SK-N-SH (cell line): ENCODE measurements at regions not wholly inside any gene's neighbourhood (a gene's known extent, or its start where the extent isn't known, plus 50 kb on each side); places are given as distances from the start of the nearest gene placed in this dataset.

Experiments used
- CTCF ChIA-PET: fragments of 300-600, 350-600 bp; formaldehyde crosslinking; extraction: SDS; loops from one replicate; lab custom pipeline; 2021; lab: Yijun Ruan, JAX
- POLR2A ChIA-PET: fragments of 350-600 bp; sonication (Branson Sonifier 250); formaldehyde crosslinking; extraction: SDS; loops from one replicate; lab custom pipeline; 2020; ENCODE audit warnings: antibody characterized with exemption, inconsistent platforms; lab: Yijun Ruan, JAX
- DNase-seq: peaks from one replicate; pipeline ENCODE4 v3.0.0; 2012
- H2AFZ ChIP-seq: fragments of 200-600 bp; sonication (generic); 2 replicates; pipeline ENCODE4 v1.8.1; 2016; ENCODE audit warnings: antibody characterized with exemption, mild to moderate bottlenecking, low read depth
- H3F3A ChIP-seq: fragments of 200-600 bp; sonication (generic); replicated peaks from 2 replicates; pipeline ENCODE3; 2016; ENCODE audit warnings: antibody characterized with exemption, mild to moderate bottlenecking; ENCODE audit not compliant: insufficient read depth
- H3K27ac ChIP-seq, 2 experiments: fragments of 200-500 bp in 1 of 2; fragments of 200-600 bp in 1 of 2; sonication (Bioruptor generic) in 1 of 2; sonication (generic), shearing (Covaris generic) in 1 of 2; 2 replicates each; pipeline versions ENCODE4 v1.5.1 to v1.6.1; 2014 to 2016; ENCODE audit warnings: low read depth in 2 of 2, inconsistent platforms in 1 of 2, low read length in 1 of 2, mild to moderate bottlenecking in 1 of 2, mixed read lengths in 1 of 2
- H3K27me3 ChIP-seq: fragments of 200-600 bp; sonication (generic), shearing (Covaris generic); 2 replicates; pipeline ENCODE4 v1.6.1; 2016; ENCODE audit warnings: mixed run types; ENCODE audit not compliant: insufficient read depth
- H3K36me3 ChIP-seq, 2 experiments: fragments of 200-500 bp in 1 of 2; fragments of 200-600 bp in 1 of 2; sonication (Bioruptor generic) in 1 of 2; sonication (generic) in 1 of 2; replicated peaks in 1 of 2; 2 replicates each; pipeline versions ENCODE3 to v1.5.1; 2014 to 2016; ENCODE audit warnings: low read length in 1 of 2, mild to moderate bottlenecking in 1 of 2; ENCODE audit not compliant: insufficient read depth in 2 of 2, control insufficient read depth in 1 of 2
- H3K4me1 ChIP-seq, 2 experiments: fragments of 200-500 bp in 1 of 2; fragments of 200-600 bp in 1 of 2; sonication (Bioruptor generic) in 1 of 2; sonication (generic), shearing (Covaris generic) in 1 of 2; 2 replicates each; pipeline versions ENCODE4 v1.5.1 to v1.6.1; 2014 to 2016; ENCODE audit warnings: low read depth in 1 of 2, low read length in 1 of 2, mixed run types in 1 of 2; ENCODE audit not compliant: insufficient read depth in 2 of 2, control insufficient read depth in 1 of 2
- H3K4me2 ChIP-seq: fragments of 200-600 bp; sonication (generic), shearing (Covaris generic); 2 replicates; pipeline ENCODE4 v1.6.1; 2017; ENCODE audit warnings: mixed run types
- H3K4me3 ChIP-seq, 2 experiments: fragments of 200-500 bp in 1 of 2; fragments of 200-600 bp in 1 of 2; sonication (Bioruptor generic) in 1 of 2; sonication (generic), shearing (Covaris generic) in 1 of 2; 2 replicates each; pipeline versions ENCODE4 v1.5.1 to v1.8.1; 2014 to 2016; ENCODE audit warnings: low read depth in 2 of 2, inconsistent platforms in 1 of 2, low read length in 1 of 2, mild to moderate bottlenecking in 1 of 2, mixed read lengths in 1 of 2, moderate library complexity in 1 of 2
- H3K79me2 ChIP-seq: fragments of 200-600 bp; sonication (generic); 2 replicates; pipeline ENCODE4 v1.8.1; 2017; ENCODE audit warnings: mild to moderate bottlenecking; ENCODE audit not compliant: insufficient read depth
- H3K9ac ChIP-seq: fragments of 200-600 bp; sonication (generic); 2 replicates; pipeline ENCODE4 v1.6.1; 2017; ENCODE audit warnings: mixed run types
- H3K9me2 ChIP-seq: fragments of 200-600 bp; sonication (generic); 2 replicates; pipeline ENCODE4 v1.6.1; 2017; ENCODE audit warnings: mixed run types
- H3K9me3 ChIP-seq: fragments of 200-600 bp; sonication (generic); 2 replicates; pipeline ENCODE4 v1.6.1; 2017; ENCODE audit warnings: mixed run types, mild to moderate bottlenecking, moderate library complexity
- H4K20me1 ChIP-seq: fragments of 200-600 bp; sonication (generic); 2 replicates; pipeline ENCODE4 v1.6.1; 2017; ENCODE audit warnings: mild to moderate bottlenecking, mixed run types; ENCODE audit not compliant: insufficient read depth
- CHD2 ChIP-seq: fragments of 150-350 bp; IDR thresholded peaks from 2 replicates; pipeline ENCODE4 v1.6.1; 2018; ENCODE audit warnings: low read length; ENCODE audit not compliant: partially characterized antibody
- CTCF ChIP-seq: fragments of 200-600 bp; sonication (generic); IDR thresholded peaks from 2 replicates; pipeline ENCODE4 v1.6.1; 2017; ENCODE audit warnings: antibody characterized with exemption, mild to moderate bottlenecking, moderate library complexity
- ELF1 ChIP-seq: IDR thresholded peaks from 2 replicates; pipeline ENCODE4 v1.4.0; 2012
- EP300 ChIP-seq, 2 experiments: IDR thresholded peaks; 2 replicates each; pipeline versions ENCODE4 v1.4.0 to v1.6.1; 2012; ENCODE audit warnings: borderline replicate concordance in 1 of 2, low read depth in 1 of 2, low read length in 1 of 2
- EZH2phosphoT487 ChIP-seq: fragments of 200-600 bp; sonication (generic); IDR thresholded peaks from 2 replicates; pipeline ENCODE4 v1.6.1; 2017; ENCODE audit warnings: low read depth, mixed run types, mild to moderate bottlenecking, antibody characterized with exemption, moderate library complexity, borderline replicate concordance
- GABPA ChIP-seq: IDR thresholded peaks from 2 replicates; pipeline ENCODE4 v1.4.0; 2012; ENCODE audit warnings: low read depth, mild to moderate bottlenecking
- IRF3 ChIP-seq: fragments of 150-350 bp; IDR thresholded peaks from 2 replicates; pipeline ENCODE4 v1.6.1; 2016; ENCODE audit warnings: mild to moderate bottlenecking, low read depth, low read length
- JUND ChIP-seq: IDR thresholded peaks from 2 replicates; pipeline ENCODE4 v1.4.0; 2012
- MXI1 ChIP-seq: IDR thresholded peaks from 2 replicates; pipeline ENCODE4 v1.6.1; 2012; ENCODE audit warnings: mild to moderate bottlenecking, low read depth, low read length, improper control_type of control experiment
- PBX3 ChIP-seq: IDR thresholded peaks from 2 replicates; pipeline ENCODE4; 2012
- POLR2AphosphoS5 ChIP-seq: IDR thresholded peaks from 2 replicates; pipeline ENCODE4 v1.6.1; 2012; ENCODE audit warnings: low read depth, low read length
- RAD21 ChIP-seq: IDR thresholded peaks from 2 replicates; pipeline ENCODE4 v1.6.1; 2012; ENCODE audit warnings: mild to moderate bottlenecking, low read length
- REST ChIP-seq: IDR thresholded peaks from 2 replicates; pipeline ENCODE4 v1.6.1; 2012; ENCODE audit warnings: mild to moderate bottlenecking, low read depth, low read length, moderate library complexity
- RFX5 ChIP-seq: IDR thresholded peaks from 2 replicates; pipeline ENCODE4 v1.6.1; 2012; ENCODE audit warnings: mild to moderate bottlenecking, improper control_type of control experiment, low read length
- TCF12 ChIP-seq: IDR thresholded peaks from 2 replicates; pipeline ENCODE4 v1.4.0; 2012
- USF1 ChIP-seq: IDR thresholded peaks from 2 replicates; pipeline ENCODE4 v1.4.0; 2012; ENCODE audit warnings: low read depth, borderline replicate concordance
- USF2 ChIP-seq: fragments of 150-350 bp; IDR thresholded peaks from 2 replicates; pipeline ENCODE4 v1.6.1; 2017; ENCODE audit warnings: antibody characterized with exemption, low read length, low read depth, borderline replicate concordance
- YY1 ChIP-seq: IDR thresholded peaks from 2 replicates; pipeline ENCODE4 v1.4.0; 2012; ENCODE audit warnings: low read depth, mild to moderate bottlenecking
- WGBS: methylation state at CpG from one replicate; pipeline ENCODE4 v1.1.6; 2017; ENCODE audit warnings: low lambda C conversion rate; 5-methylcytosine and 5-hydroxymethylcytosine counted together

- no peak for DNase-seq
- TF ChIP-seq REST (no peak), CHD2 (no peak), ELF1 (no peak), POLR2AphosphoS5 (no peak), RFX5 (no peak), IRF3 (no peak), EZH2phosphoT487 (no peak), JUND (no peak), CTCF (no peak), TCF12 (no peak), USF1 (no peak), PBX3 (no peak), YY1 (no peak), EP300 (IDR thresholded peaks at IDR 0.05; ENCODE audit: borderline replicate concordance in 1 of 2, low read depth in 1 of 2, low read length in 1 of 2) (no peak), RAD21 (no peak), MXI1 (no peak), USF2 (no peak), GABPA (no peak)
- TF ChIP-seq, all 33 proteins: peak for 0
- no peaks in the 10 kb centered on the region for H3K4me1 ChIP-seq
- ChIA-PET POLR2A (no interaction called here), CTCF (no interaction called here)
- H3F3A ChIP-seq: no peaks in the 10 kb centered on the region
- no peak overlapping the region for H3K4me2 ChIP-seq
- H4K20me1 ChIP-seq: no peaks in the 10 kb centered on the region
- H3K9ac ChIP-seq: no peak overlapping the region
- no peaks in the 10 kb centered on the region for H3K9me2 ChIP-seq
- H3K4me3 ChIP-seq: no peak overlapping the region
- H2AFZ ChIP-seq: no peak overlapping the region
- no peaks in the 10 kb centered on the region for H3K79me2 ChIP-seq
- no peaks in the 10 kb centered on the region for H3K27me3 ChIP-seq
- H3K27ac ChIP-seq: no peak overlapping the region
- WGBS: 64% methylated on average over 6 of the region's 6 CpGs
- no peaks in the 10 kb centered on the region for H3K9me3 ChIP-seq
- no peaks in the 10 kb centered on the region for H3K36me3 ChIP-seq
Measured at GRCh38 chr2:177010146-177010545, 202.4 kb upstream of the HNRNPA3 start.
